ENCODE measurements at regions not wholly inside any gene's neighbourhood (a gene's known extent, or its start where the extent isn't known, plus 50 kb on each side); places are given as distances from the start of the nearest gene placed in this dataset.

DNA sequence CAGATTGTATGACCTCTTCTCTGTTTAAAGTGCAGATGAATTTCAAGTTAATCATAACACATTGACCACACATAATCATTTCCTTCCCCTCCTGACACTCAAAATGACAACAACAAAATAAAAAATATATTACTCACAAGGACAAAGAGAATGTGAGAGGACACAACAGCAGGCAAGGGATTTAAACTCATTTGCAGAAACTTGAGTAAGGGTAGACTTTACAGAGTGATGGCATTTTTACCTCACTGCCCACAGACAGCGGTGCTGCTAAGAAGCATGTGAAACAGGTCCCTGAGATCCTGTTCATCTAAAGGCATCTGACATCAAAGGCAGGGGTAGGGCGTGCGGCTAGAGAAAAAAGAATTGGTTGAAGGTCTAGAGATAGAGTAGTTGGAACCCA, 99.0 kb downstream of the TRIM36 start:
- no peak for TF ChIP-seq CTCF (IDR thresholded peaks at IDR 0.05; ENCODE audit: low read length)
- no peak for TF ChIP-seq EZH2 (optimal IDR thresholded peaks at IDR 0.05; ENCODE audit: low read depth, low read length)
- TF ChIP-seq EZH2phosphoT487 (IDR thresholded peaks at IDR 0.05; ENCODE audit: low read length): no peak
